CD4-positive, alpha-beta memory T cell (primary cell): ENCODE measurements at regions not wholly inside any gene's neighbourhood (a gene's known extent, or its start where the extent isn't known, plus 50 kb on each side); places are given as distances from the start of the nearest gene placed in this dataset.
"Not testable (repeated sequence)": the region's sequence is repeated elsewhere in the genome, so short reads cannot be mapped to it uniquely, and the experiment has no call there.

ENCODE experiments used
- CTCF ChIA-PET: fragments of 350-600 bp; sonication (Branson Sonifier 250); formaldehyde crosslinking; loops from one replicate; lab custom pipeline; 2021; ENCODE audit warnings: inconsistent platforms; ENCODE audit not compliant: partially characterized antibody; lab: Charles Lee
- POLR2A ChIA-PET: fragments of 350-600 bp; sonication (Branson Sonifier 250); formaldehyde crosslinking; loops from one replicate; lab custom pipeline; 2021; ENCODE audit not compliant: partially characterized antibody; lab: Charles Lee
- DNase-seq, 5 donors: peaks; one replicate each; pipeline versions ENCODE4 v3.0.0 to v3.0.0-alpha.2; 2020 to 2022; ENCODE audit warnings: mixed read lengths in 1 of 5
- H3K27ac ChIP-seq: one replicate; pipeline ENCODE4 v1.7.0; 2013; ENCODE audit warnings: low read depth, low read length
- H3K27me3 ChIP-seq: 2 replicates; pipeline ENCODE4 v1.7.0; 2013; ENCODE audit warnings: mild to moderate bottlenecking, low read length, moderate library complexity; ENCODE audit not compliant: insufficient read depth
- H3K36me3 ChIP-seq: 2 replicates; pipeline ENCODE4 v1.7.0; 2013; ENCODE audit warnings: mild to moderate bottlenecking, low read length, moderate library complexity; ENCODE audit not compliant: insufficient read depth
- H3K4me1 ChIP-seq: 2 replicates; pipeline ENCODE4 v1.7.0; 2013; ENCODE audit warnings: mild to moderate bottlenecking, low read length, moderate library complexity; ENCODE audit not compliant: insufficient read depth
- H3K4me3 ChIP-seq, 2 donors: one replicate each; pipeline ENCODE4 v1.7.0; 2013; ENCODE audit warnings: low read length in 2 of 2, mild to moderate bottlenecking in 1 of 2
- H3K9me3 ChIP-seq, 2 donors: one replicate each; pipeline ENCODE4 v1.7.0; 2013; ENCODE audit warnings: low read length in 2 of 2, control low read depth in 1 of 2; ENCODE audit not compliant: control insufficient read depth in 1 of 2
- H3K27ac Mint-ChIP-seq, 7 donors: one replicate each; pipeline ENCODE4 v1.8.0; 2020 to 2021; ENCODE audit warnings: mixed read lengths in 7 of 7, mild to moderate bottlenecking in 6 of 7, inconsistent platforms in 3 of 7, moderate library complexity in 3 of 7
- H3K27me3 Mint-ChIP-seq, 2 donors: one replicate each; pipeline ENCODE4 v1.8.0; 2020 to 2021; ENCODE audit warnings: mixed read lengths in 2 of 2
- H3K36me3 Mint-ChIP-seq, 2 donors: one replicate each; pipeline ENCODE4 v1.8.0; 2020 to 2021; ENCODE audit warnings: mixed read lengths in 2 of 2, inconsistent platforms in 1 of 2, mild to moderate bottlenecking in 1 of 2
- H3K4me1 Mint-ChIP-seq, 4 donors: one replicate each; pipeline ENCODE4 v1.8.0; 2020 to 2021; ENCODE audit warnings: mixed read lengths in 4 of 4, mild to moderate bottlenecking in 1 of 4
- H3K4me3 Mint-ChIP-seq, 8 donors: one replicate each; pipeline ENCODE4 v1.8.0; 2020 to 2021; ENCODE audit warnings: mixed read lengths in 8 of 8, mild to moderate bottlenecking in 7 of 8, moderate library complexity in 6 of 8, inconsistent platforms in 3 of 8
- H3K9me3 Mint-ChIP-seq, 8 donors: one replicate each; pipeline ENCODE4 v1.8.0; 2020 to 2021; ENCODE audit warnings: mixed read lengths in 8 of 8, mild to moderate bottlenecking in 5 of 8, inconsistent platforms in 3 of 8, moderate library complexity in 1 of 8
- intact Hi-C: fragments of 100-400 bp; cut with micrococcal nuclease; formaldehyde crosslinking; loops from one replicate; pipeline ENCODE4 v1.15.1; 2023

DNA sequence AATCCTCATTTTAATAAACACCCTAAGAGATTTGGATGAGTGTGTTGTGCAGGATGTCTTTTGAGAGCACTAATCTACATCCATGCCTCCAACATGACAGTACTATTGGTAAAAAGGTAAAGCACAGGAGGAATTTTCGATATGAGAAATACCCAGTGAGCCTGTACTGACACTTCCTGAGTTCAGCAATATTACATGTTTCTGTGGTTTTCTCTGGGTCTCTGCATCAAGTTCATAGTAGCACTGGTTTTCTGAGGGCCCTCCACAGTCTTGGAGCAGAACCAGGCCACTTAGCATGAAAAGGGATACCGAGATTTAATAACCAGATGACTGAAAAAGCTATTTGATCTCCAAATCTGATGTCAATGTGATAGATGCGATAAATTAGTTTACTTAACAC, 524.1 kb downstream of the TMEM38B start:
- H3K4me3 ChIP-seq: no peak overlapping the region
- Mint-ChIP-seq H3K4me1 (no peaks in the 10 kb centered on the region), H3K9me3 (peaks cover 2 to 33% (median 15%) of the 10 kb centered on the region in 8 donors), H3K27ac (no peak overlapping the region), H3K27me3 (no peaks in the 10 kb centered on the region), H3K4me3 (no peak overlapping the region), H3K36me3 (no peaks in the 10 kb centered on the region)
- H3K27ac ChIP-seq: no peak overlapping the region
- POLR2A ChIA-PET: no interaction called here
- H3K9me3 ChIP-seq: no peaks in the 10 kb centered on the region
- no peak for DNase-seq
- H3K36me3 ChIP-seq: no peaks in the 10 kb centered on the region
- no peaks in the 10 kb centered on the region for H3K27me3 ChIP-seq
- intact Hi-C loops: no loop called here
- H3K4me1 ChIP-seq: no peaks in the 10 kb centered on the region
- CTCF ChIA-PET: no interaction called here

DNA sequence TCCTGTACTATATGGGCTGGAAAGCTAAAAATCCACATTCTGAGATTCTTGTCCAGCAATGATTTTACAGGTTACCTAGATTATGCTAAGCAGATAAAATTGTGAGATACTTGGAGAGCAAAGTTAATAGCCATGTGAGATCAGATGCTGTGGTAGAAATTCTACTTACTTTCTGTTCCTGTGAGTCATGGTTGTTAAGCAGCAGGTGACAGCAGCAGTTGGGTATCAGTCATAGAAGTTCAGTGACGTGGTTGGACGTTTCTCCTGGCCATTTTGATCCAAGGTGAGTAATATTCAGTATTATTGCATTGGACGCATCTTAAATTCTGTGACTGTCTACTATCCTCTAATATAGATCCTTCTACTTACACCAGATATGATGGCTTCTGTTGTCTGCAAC, 524.5 kb downstream of the TMEM38B start:
- DNase-seq: no peak
- intact Hi-C loops: no loop called here
- H3K9me3 Mint-ChIP-seq: peaks cover 5 to 35% (median 15%) of the 10 kb centered on the region in 8 donors
- Histone ChIP-seq H3K9me3 (no peaks in the 10 kb centered on the region), H3K4me3 (no peak overlapping the region), H3K27ac (no peak overlapping the region), H3K27me3 (no peaks in the 10 kb centered on the region), H3K36me3 (no peaks in the 10 kb centered on the region), H3K4me1 (no peaks in the 10 kb centered on the region)
- no peak overlapping the region for H3K27ac Mint-ChIP-seq
- H3K4me3 Mint-ChIP-seq: no peak overlapping the region
- H3K27me3 Mint-ChIP-seq: no peaks in the 10 kb centered on the region
- H3K4me1 Mint-ChIP-seq: no peaks in the 10 kb centered on the region
- CTCF ChIA-PET: no interaction called here
- H3K36me3 Mint-ChIP-seq: no peaks in the 10 kb centered on the region
- POLR2A ChIA-PET: no interaction called here

DNA sequence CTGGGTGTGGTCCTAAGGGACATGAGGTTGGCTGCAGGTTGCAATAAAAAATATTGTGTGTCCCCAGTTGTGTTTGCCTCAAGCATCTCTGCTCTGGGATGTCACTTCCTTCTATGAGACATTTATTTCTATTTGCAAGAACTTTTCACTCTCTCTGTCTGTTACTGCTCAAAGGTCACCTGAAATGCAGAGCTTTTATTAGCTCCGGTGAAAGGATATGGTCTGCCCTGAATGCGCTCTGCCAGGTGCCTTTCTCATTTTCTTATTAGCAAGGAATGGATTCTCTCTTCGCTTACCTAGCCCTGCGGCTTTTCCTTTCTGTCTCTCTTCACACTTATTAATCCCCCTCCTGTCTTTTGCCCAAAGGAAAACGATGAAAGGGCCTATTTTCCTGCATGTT, 526.1 kb downstream of the TMEM38B start:
- no peak for DNase-seq
- Histone ChIP-seq H3K4me1 (no peaks in the 10 kb centered on the region), H3K36me3 (no peaks in the 10 kb centered on the region), H3K27ac (no peak overlapping the region), H3K27me3 (no peaks in the 10 kb centered on the region), H3K9me3 (peaks cover 0 to 3% of the 10 kb centered on the region in 2 donors), H3K4me3 (no peak overlapping the region)
- peaks cover 5 to 38% (median 20%) of the 10 kb centered on the region in 8 donors for H3K9me3 Mint-ChIP-seq
- H3K27me3 Mint-ChIP-seq: no peaks in the 10 kb centered on the region
- ChIA-PET CTCF (no interaction called here), POLR2A (no interaction called here)
- no peaks in the 10 kb centered on the region for H3K4me1 Mint-ChIP-seq
- H3K36me3 Mint-ChIP-seq: no peaks in the 10 kb centered on the region
- H3K4me3 Mint-ChIP-seq: no peak overlapping the region
- intact Hi-C loops: no loop called here
- H3K27ac Mint-ChIP-seq: no peak overlapping the region

DNA sequence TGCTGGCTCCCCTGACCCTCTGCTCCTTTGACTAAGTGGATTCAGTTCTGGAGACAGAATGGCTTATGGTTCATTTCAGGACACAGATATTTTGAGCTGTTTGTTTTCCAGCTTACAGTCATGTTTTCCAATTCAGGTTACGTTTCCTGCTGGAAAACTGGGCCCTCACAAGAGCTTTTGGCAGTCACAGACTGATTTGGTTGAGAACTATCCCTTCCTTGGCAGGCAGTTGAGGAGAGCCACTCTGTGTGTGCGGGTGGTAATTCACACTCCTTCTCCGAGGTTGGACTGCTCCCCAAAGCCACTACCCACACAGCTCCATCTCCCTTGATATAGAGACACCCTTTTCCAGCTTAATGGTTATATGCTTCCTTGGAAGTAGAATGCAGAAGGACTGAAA, 534.5 kb downstream of the TMEM38B start:
- no peak for DNase-seq
- no peak overlapping the region for H3K27ac ChIP-seq
- peaks cover 0 to 5% of the 10 kb centered on the region in 2 donors for H3K9me3 ChIP-seq
- Mint-ChIP-seq H3K9me3 (peaks cover under 1 to 48% (median 24%) of the 10 kb centered on the region in 8 donors), H3K27ac (no peak overlapping the region), H3K27me3 (no peaks in the 10 kb centered on the region), H3K36me3 (no peaks in the 10 kb centered on the region), H3K4me3 (no peak overlapping the region), H3K4me1 (no peaks in the 10 kb centered on the region)
- H3K4me1 ChIP-seq: no peaks in the 10 kb centered on the region
- ChIA-PET POLR2A (no interaction called here), CTCF (no interaction called here)
- no peaks in the 10 kb centered on the region for H3K27me3 ChIP-seq
- no peaks in the 10 kb centered on the region for H3K36me3 ChIP-seq
- intact Hi-C loops: no loop called here
- no peak overlapping the region for H3K4me3 ChIP-seq

DNA sequence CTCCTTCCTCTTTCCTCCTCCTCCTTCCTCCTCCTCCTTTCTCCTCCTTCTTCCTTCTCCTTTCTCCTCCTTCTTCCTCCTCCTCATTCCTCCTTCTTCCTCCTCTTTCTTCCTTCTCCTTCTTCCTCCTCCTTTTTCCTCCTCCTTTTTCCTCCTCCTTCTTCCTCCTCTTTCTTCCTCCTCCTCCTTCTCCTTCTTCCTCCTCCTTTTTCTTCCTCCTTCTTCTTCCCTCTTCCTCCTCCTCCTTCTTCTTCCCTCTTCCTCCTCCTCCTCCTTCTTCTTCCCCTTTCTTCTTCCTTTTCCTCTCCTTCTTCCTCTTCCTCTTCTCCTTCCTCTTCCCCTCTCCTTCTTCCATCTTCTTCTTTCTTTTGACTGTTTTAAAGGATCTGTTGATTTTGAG, 538.8 kb downstream of the TMEM38B start:
- Mint-ChIP-seq H3K9me3 (peaks cover 0 to 47% (median 19%) of the 10 kb centered on the region in 8 donors), H3K36me3 (no peaks in the 10 kb centered on the region), H3K27ac (no peak overlapping the region), H3K27me3 (no peaks in the 10 kb centered on the region), H3K4me1 (no peaks in the 10 kb centered on the region), H3K4me3 (no peak overlapping the region)
- Histone ChIP-seq H3K27me3 (no peaks in the 10 kb centered on the region), H3K4me3 (no peak overlapping the region), H3K9me3 (no peaks in the 10 kb centered on the region), H3K36me3 (no peaks in the 10 kb centered on the region), H3K4me1 (no peaks in the 10 kb centered on the region), H3K27ac (no peak overlapping the region)
- POLR2A ChIA-PET: no interaction called here
- intact Hi-C loops: no loop called here
- no peak for DNase-seq
- CTCF ChIA-PET: no interaction called here

DNA sequence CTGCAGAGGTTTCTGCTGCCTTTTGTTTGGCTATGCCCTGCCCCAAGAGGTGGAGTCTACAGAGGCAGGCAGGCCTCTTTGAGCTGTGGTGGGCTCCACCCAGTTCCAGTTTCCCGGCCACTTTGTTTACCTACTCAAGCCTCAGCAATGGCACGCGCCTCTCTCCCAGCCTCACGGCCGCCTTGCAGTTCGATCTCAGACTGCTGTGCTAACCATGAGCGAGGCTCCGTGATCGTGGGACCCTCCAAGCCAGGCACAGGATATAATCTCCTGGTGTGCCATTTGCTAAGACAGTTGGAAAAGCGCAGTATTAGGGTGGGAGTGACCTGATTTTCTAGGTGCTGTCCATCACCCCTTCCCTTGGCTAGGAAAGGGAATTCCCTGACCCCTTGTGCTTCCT, 566.6 kb downstream of the TMEM38B start:
- POLR2A ChIA-PET, CTCF ChIA-PET, intact Hi-C loops, H3K27ac Mint-ChIP-seq, H3K4me1 ChIP-seq, H3K4me1 Mint-ChIP-seq, H3K4me3 Mint-ChIP-seq, H3K9me3 ChIP-seq, H3K4me3 ChIP-seq, H3K36me3 Mint-ChIP-seq, DNase-seq, H3K27ac ChIP-seq, H3K36me3 ChIP-seq, H3K27me3 ChIP-seq, H3K27me3 Mint-ChIP-seq: not testable (repeated sequence)
- peaks cover 0 to 37% (median 22%) of the 10 kb centered on the region in 8 donors for H3K9me3 Mint-ChIP-seq

DNA sequence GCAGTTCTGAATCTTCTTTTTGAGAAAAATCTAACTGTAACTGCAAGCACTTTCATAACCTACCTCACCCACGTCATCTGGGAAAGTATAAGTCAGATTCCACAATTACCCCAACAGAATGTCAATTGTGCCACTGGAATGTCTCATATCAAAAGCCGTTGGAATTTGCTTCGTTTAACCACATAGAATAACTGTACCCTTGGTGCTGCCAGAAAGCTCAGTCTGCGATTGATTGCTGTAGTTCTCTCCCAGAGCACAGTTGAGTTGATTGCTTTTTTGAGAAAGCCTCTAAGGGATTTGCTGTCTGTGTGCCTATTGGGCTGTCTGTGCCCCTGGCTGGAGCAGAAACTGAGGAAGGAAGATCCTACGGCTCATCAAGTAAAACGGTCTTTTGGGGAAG, 583.6 kb downstream of the TMEM38B start:
- H3K4me1 ChIP-seq: no peaks in the 10 kb centered on the region
- H3K36me3 ChIP-seq: no peaks in the 10 kb centered on the region
- Mint-ChIP-seq H3K27me3 (no peaks in the 10 kb centered on the region), H3K36me3 (no peaks in the 10 kb centered on the region), H3K4me3 (no peak overlapping the region), H3K9me3 (peaks cover 5 to 23% (median 20%) of the 10 kb centered on the region in 8 donors), H3K4me1 (no peaks in the 10 kb centered on the region), H3K27ac (no peak overlapping the region)
- CTCF ChIA-PET: no interaction called here
- intact Hi-C loops: no loop called here
- H3K27ac ChIP-seq: no peak overlapping the region
- DNase-seq: no peak
- no peak overlapping the region for H3K4me3 ChIP-seq
- POLR2A ChIA-PET: no interaction called here
- H3K27me3 ChIP-seq: no peaks in the 10 kb centered on the region
- H3K9me3 ChIP-seq: no peaks in the 10 kb centered on the region

DNA sequence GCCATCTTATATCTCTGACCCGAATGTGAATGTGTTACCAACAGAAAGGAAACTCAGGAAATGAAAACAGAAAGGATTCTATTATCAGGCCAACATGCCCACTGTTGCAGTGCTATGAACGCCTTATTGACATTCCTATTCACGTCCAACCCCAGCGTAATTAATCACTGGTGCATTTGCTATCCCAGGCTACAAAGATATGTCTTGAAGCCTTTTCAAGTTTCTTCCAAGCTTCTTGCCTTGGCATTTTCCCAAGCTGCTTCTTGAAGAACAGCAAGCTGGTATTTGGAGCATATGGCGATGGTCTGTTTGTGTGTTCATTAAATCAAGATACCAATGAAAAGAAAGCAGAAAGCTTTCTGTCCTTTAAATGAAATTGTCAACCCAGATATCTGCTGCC, 579.2 kb upstream of the ZNF462 start:
- H3K4me3 Mint-ChIP-seq: no peak overlapping the region
- CTCF ChIA-PET: no interaction called here

More for the DNA sequence above, 579.2 kb upstream of the ZNF462 start:
- no peak for DNase-seq
- H3K36me3 Mint-ChIP-seq: no peaks in the 10 kb centered on the region
- Histone ChIP-seq H3K4me3 (no peak overlapping the region), H3K9me3 (no peaks in the 10 kb centered on the region), H3K4me1 (no peaks in the 10 kb centered on the region), H3K36me3 (no peaks in the 10 kb centered on the region), H3K27me3 (no peaks in the 10 kb centered on the region), H3K27ac (no peak overlapping the region)
- H3K27me3 Mint-ChIP-seq: no peaks in the 10 kb centered on the region
- intact Hi-C loops: no loop called here
- no peaks in the 10 kb centered on the region for H3K4me1 Mint-ChIP-seq
- no peak overlapping the region for H3K27ac Mint-ChIP-seq
- peaks cover 0 to 38% (median 16%) of the 10 kb centered on the region in 8 donors for H3K9me3 Mint-ChIP-seq
- POLR2A ChIA-PET: no interaction called here
